ENCODE measurements at regions not wholly inside any gene's neighbourhood (a gene's known extent, or its start where the extent isn't known, plus 50 kb on each side); places are given as distances from the start of the nearest gene placed in this dataset.

DNA sequence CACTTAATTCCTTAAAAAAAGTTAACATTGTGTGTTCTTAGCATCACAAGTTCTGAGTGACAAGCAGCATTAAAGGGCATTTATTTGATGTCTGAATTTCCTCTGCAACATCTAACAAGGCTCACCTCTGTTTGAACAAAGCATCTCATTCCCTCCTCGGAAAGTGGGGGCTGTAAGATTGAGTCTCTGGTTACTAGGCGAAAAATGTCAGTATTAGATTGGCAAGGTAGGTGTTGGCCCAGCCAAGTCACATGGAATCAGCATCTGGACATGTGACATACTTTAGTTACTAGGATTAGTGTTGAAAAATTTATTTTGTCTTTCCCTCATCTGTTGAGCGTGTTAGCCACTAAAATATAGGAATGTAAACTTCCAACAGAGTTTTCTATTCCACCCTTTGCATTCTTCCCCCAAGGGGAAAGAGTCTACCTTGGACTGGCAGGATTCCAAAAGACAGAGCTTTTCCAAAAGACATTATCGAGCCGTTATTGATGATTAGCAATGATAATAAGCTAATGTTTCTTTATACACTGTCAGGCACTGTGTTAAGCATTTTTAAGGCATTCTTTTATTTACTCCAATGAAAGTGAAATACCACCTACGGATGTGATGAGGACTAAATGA is 194.9 kb upstream of the BTG1 start:
- no peak for DNase-seq

DNA sequence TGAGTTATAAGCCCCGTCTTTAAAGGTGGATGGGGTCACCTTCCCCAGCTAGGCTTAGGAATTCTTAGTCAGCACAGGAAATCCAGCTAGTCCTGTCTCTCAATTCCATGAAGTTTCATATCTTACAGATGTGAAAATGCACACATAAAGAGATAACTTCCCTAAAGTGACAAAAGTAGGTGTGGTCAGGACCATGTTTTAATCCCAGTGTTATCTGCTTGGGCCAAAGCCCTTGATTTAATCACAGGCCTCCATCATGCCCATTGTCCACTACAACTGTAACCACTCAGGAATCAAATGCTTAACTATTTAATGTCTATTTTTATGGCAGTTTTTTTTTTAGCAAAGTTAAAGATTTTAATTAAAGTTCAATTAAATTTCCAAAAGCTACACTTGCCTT is 194.4 kb upstream of the BTG1 start:
- no peak for DNase-seq

DNA sequence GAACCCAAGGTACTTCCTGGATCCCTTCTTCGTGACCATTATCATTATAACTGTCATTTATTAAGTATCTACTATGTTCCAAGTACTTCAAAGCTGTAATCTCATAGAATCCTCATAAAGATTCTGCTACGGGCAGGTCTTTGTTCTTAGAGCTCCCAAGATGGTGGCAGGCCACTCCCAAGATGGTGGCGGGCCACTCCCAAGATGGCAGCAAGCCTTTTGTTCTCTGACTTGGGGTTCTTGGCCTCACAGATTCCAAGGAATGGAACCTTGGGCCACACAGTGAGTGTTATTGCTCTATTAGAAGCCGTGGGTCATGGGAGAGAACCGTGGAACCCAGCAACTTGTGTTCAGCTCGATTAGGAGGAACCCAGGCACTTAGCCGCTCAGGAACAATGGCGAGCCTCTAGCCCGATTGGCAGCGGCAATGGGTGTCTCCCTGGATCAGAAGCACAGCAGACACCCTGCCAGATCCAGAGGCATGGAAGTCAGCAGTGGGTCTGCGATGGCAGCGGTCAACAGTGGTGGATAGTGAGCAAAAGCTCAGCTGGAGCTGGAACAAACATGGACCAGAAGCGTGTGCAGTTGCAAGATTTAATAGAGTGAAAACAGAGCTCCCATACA is 193.7 kb upstream of the BTG1 start:
- no peak for DNase-seq

DNA sequence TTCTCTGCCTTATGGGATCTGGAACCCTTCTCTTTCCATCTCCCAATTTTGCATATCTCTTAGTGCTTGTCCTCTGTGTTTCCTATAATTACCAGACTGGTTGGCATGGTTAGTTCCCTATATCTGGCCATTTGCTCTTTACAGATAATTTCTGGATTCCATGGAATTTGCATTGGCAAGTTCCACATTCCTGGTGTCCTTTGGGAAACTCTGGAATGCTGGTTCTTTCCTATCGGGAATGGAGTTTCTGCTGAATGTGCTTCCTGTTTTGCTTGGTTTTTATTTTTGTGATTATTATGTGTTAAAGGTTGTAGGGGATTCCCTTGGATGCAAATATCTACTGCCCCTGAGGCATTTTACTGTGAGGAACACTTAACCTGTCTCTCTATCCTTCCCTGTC is 193.0 kb upstream of the BTG1 start:
- no peak for DNase-seq

DNA sequence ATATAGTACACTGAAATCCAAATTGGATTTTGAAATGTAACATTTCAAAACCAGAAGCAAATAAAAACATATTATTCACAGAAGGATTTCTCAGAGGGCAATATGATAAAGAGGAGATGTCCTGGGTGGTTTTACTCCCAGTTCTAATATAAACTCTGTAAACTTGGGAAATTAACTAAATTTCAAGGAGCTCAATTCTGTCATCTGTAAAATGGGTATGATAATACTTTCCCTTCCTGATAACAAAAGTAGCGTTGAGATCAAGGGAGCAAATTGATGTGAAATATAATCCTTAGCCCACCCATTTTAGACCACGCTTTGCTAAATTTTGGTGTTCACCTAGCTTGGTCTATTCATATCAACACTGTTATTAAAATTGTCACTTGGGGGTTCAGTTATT is 192.5 kb upstream of the BTG1 start:
- no peak for DNase-seq

DNA sequence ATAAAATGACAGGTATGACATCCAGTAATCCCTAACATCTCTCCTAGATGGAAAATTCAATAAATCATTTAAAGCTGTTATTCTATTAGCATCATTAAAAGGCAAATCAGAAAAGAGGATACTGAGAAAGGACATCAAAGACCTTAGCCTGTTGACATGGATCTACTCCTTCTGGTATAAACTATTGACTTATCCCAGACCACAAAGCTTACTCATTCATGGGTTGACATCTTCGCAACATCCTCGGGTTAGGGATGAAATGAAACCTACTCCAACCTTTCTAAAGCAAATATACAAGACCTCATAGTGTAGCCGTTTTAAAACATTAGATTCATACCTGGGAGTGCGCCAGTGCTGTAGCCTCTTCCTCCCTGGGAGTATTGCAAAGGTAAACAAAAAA is 191.5 kb upstream of the BTG1 start:
- no peak for DNase-seq

DNA sequence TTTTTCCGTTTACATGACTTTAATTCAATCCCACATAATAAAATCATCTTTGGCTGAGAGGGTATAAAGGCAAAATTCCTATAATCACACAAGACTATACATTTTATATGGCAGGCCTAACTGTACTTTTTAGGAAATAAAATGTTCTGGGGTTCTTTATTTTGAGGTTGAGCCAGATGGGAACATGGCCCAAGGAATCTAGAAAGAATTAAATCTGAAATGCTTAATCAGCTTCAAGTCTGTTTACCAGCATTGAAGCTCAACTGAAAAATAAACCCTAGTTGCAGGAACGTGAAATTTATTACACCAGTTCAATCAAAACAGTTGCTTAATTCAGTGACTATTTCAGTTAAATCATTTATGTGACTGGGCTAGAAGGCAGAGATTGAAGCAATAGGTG is 191.0 kb upstream of the BTG1 start:
- no peak for DNase-seq

DNA sequence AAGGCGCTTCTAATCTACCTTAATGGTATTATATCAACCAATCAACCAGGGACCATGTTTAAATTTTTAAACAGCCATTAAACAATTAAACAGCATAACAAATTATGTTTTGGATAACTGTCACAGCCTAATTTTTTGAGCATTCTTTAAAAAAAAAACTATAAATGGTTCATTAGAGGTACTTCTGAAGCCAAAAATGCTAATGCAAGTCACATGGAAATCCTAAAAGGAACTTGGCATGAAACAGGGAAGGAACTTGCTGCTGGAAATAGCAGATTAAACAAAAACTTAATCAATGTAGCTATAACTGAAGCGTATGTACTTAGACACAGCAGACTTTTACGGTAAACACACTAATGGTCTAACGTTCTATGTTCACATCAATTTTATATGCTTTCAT is 190.2 kb upstream of the BTG1 start:
- DNase-seq = no peak

DNA sequence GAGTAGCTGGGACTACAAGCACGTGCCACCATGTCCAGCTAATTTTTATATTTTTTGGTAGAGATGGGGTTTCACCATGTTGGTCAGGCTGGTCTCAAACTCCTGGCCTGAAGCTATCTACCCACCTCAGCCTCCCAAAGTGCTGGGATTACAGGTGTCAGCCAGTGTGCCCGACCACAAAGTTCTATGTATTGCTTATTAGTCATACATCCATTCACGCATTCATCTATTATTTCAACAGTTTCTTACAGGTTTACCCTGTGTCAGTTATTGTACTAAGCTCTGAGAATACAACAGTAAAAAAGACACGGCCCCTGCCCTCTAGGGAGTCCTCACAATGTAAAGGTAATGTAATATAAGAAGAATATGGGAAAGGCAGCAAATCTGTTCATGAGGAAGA is 188.9 kb upstream of the BTG1 start:
- DNase-seq = no peak

DNA sequence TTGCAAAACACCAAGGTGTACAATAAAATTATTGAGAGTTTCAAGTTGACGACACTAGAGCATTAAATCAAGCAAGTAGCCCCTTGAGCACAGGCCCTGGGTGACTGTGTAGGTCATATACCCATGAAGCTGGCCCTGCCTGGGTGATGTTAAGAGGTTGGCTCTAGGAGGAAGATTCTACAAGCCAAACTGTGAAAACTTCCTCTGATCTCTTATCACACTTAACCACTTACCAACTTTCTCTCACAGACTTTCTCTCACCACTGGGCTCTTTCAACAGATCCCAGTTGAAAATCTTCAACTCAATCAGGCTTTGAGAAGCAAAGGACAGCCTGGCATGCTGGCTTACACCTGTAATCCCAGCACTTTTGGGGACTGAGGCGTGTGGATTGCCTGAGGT is 186.9 kb upstream of the BTG1 start:
- no peak for DNase-seq

DNA sequence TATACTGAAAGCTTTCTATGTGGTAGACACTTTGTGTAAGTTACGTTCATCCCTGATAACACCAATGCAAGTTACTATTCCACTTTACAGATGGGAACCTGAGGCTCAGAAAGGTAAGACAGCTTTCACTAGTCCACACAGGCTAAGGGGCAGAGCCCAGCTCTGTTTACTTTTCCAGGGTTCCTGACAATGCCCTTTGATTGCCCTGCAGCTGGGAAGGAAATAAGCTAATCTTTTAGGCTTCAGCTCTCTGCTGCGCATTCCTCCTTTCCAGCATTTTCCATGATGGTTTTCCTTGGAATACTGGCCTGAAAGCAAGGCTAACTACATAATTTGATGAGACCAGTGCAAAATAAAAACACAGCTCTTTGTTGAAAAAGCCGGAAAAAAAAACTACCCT is 185.7 kb upstream of the BTG1 start:
- DNase-seq = no peak

DNA sequence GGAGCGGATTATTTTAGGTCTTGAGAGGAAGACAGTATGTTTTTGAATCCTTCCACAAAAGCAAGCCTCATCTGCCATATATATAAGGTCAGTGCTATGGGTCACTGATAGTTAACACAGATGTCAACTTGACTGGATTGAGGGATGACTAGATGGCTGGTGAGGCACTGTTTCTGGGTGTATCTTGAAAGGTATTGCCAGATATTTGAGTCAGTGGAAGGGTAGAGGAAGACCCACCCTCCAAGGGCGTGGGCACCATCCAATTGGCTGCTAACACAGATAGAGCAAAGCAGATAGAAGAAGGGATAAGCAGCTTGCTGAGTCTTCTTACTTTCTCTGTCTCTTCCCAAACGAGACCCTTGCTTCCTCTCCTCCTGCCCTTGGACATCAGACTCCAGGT is 185.0 kb upstream of the BTG1 start:
- DNase-seq = no peak

DNA sequence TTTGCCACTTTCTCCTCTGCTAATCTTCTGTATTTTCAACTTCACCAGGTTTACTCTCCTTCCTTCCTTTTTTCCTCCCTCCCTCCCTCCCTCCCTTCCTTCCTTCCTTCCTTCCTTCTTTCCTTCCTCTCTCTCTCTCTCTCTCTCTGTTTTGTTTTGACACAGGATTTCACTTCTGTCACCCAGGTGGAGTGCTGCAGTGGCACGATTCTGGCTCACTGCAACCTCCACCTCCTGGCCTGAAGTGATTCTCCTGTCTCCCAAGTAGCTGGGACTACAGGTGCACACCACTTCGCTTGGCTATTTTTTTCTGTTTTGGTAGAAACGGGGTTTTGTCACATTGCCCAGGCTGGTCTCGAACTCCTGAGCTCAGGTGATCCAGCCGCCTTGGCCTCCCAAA is 181.2 kb upstream of the BTG1 start:
- DNase-seq = no peak

DNA sequence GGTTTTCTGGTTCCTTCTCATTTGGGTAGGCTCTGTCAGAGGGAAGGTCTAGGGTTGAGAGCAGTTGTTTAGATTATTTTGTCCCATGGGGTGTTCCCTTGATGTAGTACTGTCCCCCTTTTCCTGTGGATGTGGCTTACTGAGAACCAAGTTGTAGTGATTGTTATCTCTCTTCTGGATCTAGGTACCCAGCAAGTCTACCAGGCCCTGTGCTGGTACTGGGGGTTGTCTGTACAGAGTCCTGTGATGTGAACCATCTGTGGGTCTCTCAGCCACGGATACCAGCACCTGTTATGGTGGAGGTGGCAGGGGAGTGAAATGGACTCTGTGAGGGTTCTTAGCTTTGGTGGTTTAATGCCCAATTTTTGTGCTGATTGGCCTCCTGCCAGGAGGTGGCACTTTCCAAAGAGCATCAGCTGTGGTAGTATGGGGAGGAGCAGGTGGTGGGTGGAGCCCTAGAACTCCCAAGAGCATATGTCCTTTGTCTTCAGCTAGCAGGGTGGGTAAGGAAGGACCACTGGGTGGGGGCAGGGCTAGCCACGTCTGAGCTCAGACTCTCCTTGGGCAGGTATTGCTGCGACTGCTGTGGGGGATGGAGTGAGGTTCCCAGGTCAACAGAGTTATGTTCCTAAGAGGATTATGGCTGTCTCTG is 179.3 kb upstream of the BTG1 start:
- no peak for DNase-seq

DNA sequence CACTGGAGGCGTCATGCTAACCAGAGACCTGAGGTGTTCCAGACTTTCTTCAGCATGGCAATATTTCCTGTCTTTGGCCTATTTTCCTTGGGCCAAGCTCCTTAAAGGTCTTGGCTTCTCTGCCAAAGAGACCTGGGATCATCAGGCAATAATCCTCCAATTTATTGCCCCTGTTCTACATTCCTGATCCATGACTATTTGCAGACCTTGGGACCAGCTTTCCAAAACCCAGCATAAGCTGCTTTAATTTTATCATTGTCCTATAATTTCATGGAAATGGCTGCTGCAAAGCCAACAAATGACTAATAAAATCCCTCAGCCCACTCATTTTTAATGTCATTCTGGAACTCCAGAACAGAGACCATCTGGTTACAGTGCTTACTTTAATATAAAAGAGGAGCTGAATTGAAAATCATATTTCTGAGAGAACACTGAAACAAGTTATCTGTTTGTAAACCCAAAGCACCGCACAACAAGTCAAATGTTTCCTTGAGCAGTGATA is 166.9 kb upstream of the BTG1 start:
- DNase-seq = no peak

DNA sequence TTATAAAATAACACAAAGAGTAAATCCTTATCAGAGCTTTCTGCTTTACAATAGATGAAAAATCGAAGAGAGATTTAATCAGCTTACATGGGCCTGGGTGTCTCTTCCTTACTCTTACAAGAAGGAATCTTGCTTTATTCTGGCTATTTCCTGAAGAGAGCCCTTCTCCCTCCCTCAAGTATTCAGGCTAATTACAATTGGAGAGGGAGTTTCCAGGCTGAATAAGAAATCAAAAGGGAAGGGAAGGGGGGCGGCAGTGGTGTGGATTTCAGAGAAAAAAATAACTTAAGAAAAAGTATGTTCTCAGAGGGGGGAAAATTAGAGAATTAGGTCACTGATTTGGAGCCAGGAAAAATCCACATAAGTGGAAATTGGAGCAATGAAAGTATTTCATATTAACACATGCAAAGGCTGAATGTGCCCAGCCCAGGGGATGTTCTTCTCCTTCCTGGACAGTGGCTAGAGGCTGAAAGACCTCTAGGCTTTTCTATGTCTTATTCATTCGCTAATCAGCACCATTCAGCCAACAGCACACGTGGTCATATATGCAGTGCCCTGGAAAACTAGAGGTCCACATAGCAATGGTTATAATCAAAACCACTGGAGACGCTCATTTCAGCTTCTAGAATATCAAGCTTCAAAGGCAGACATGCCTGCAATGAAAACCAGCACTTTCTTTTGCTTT is 158.9 kb upstream of the BTG1 start:
- no peak for DNase-seq

DNA sequence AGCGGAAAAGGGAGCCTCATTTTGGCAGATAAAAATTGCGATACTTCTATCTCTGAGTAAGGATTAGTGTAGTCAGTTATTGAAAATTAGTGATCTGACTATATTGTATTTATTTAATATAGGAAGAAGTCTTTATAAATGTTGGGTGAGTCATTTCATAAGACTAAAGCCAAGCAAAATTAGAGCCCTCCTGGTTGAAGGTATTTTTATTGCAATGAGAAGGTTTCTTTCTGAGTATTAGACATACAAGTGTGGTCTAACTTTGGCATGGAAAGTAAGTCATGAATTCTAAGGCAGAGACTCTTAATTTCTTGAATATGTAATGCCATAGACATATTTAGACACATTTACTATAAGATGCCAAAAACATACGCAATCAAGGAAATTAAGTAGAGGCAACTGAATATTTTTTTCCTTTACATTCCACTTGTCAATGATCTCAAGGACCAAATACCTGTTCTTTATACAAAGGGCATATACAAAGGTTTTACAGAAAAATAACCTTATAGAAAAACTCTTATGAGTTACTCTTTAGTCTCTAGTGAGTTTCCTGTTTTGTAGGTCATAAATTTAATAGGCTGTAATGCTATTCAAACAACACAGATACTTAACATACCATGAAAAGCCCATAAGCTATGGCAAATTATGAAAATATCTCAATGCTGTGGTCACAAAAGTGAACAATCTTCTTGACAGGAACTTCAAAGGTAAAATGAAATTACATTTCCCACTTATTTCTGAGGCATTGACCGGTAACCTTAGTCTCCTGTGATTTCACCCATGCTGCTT is 156.6 kb upstream of the BTG1 start:
- DNase-seq = no peak

DNA sequence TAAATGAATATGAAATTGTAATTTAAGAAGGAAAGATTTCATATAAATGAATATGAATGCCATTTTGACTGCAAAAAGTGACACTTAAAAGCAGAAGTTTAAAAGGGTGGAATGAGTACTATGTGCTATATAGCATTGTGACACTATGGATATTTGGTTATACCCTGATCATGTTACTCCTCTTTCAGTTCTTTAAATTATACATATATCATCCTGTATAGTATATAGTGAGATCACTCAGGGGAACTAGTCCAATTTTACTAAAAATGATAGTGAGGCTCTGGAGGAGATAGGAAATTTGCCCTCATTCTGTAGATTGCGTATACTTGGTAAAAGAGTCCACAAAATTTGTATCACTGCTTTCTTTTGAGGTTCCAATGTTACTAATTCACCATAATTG is 155.7 kb upstream of the BTG1 start:
- no peak for DNase-seq

DNA sequence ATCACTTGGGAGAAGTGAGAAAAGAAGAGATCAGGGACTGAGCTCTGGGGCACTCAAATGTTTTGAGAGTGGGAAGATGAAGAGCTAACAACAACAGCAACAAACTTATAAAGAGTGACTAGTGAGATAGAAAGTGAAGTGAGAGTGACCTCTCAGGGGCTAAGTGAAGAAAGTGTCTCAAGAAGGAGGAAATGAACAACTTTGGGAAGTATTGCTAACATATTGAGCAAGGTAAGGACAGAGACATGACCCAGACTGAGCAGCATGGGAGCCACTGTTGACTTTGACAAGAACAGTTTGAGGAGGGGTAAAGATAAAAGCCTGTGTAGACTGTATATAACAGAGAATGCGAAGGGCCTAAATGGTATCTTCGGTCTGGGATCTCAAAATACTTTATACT is 155.1 kb upstream of the BTG1 start:
- no peak for DNase-seq

DNA sequence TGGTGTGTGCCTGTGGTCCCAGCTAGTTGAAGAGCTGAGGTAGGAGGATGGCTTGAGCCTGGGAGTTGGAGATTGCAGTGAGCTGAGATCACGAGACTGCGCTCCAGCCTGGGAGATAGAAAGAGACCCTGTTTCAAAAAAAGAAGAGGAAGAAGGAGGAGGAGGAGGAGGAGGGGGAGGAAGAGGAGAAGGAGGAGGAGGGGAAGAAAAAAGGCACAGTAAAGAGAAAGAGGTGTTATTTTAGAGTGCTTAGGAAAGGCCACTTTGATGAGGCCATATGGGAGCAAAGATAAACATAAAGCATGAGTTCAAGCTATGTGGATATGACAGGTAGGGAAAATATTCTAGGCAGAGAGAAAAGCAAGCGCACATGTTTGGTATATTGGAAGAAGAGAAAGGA is 154.1 kb upstream of the BTG1 start:
- no peak for DNase-seq

DNA sequence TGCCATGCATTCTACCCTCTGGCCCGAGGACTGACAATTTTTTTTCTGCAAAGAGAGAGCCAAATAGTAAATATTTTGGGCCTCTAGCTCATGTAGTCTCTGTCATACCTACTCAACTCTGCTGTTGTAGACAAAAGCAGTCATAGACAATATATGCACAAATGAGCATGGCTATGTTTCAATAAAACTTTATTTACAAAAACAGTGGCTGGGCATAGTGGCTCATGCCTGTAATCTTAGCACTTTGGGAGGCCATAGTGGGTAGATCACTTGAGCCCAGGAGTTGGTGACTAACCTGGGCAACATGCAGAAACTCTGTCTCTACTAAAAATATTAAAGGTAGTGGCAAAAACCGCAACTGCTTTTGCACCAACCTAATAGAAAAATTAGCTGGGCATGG is 153.7 kb upstream of the BTG1 start:
- no peak for DNase-seq

DNA sequence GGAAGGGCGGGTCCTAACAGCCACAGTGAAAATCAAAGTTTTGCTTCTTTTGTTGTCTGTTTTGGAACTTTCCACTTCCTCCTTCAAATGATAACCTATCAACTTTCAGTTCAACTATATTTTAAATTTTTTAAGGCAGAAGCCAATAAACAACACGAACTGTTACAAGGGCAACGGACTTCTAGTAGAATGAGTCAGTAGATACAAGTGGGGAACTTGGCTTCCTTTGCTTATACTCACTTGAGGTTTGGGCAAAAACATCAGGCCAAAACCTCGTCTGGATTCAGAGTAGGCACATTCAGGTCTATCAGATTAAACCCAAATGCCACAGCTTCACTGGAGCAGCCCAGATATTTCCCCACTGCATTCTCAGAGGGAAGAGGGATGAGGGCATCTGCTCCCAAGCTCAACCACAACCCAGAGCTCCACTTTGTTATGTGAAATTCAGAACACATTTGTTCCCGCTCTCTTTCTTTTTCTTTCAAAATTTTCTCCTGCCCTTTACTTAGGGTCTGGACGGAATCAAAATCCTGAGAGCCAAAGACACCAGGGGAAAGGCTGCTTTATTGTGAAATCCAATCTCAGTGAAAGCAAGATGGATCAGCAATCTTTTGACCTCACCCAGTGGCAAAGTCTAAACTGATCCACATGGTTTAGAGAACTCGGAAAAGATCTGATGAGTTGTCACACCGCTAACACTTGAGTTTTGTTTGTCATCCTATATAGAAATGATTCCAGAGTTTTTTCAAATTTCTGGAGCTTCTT is 152.5 kb upstream of the BTG1 start:
- DNase-seq = no peak

DNA sequence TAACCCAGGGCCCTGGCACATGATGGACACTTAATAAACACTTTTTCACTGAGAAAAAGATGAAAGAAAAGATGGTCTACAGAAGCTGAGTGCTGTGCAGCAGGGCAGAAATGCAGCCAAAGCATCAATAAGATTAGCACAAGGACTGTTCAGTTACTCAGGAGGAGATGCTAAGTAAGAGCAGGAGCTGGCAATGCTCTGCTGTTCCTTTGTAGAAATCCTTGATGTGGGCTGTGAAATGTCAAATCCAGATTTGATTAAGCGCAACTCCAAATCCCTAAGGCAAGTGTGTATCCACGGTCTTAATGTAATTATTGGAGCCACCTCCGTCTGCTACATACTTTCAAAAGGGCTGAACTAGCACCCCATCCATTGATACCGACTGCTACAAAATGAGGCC is 151.8 kb upstream of the BTG1 start:
- no peak for DNase-seq

Measured in NCI-H1092 treated with DMSO at 0.1 percent for 48 hours (cell line).